K562 (cell line): ENCODE measurements at regions not wholly inside any gene's neighbourhood (a gene's known extent, or its start where the extent isn't known, plus 50 kb on each side); places are given as distances from the start of the nearest gene placed in this dataset.

Experiments
- ATAC-seq: fragments of 200-7000 bp; cut with Tn5 transposase; 3 replicates; pipeline ENCODE4 v1.9.1; 2020; ENCODE audit warnings: moderate library complexity
- BruUV-seq: library from RNA; stranded (reverse); fragments of 400-500 nt; replicated peaks from 2 replicates; lab custom pipeline; 2021; lab: Mats Ljungman, UMichigan
- CTCF ChIA-PET: fragments of 300-600 bp; formaldehyde crosslinking; extraction: SDS; loops from one replicate; lab custom pipeline; 2021; ENCODE audit warnings: low intra/inter-chr PET ratio; lab: Yijun Ruan, JAX
- POLR2A ChIA-PET: fragments of 300-600, 350-650 bp; sonication (Branson Sonifier 250); formaldehyde crosslinking; extraction: SDS; loops from one replicate; lab custom pipeline; 2021; ENCODE audit warnings: antibody characterized with exemption, inconsistent platforms; lab: Yijun Ruan, JAX
- DNase-seq, 4 experiments: peaks; one replicate each; pipeline versions ENCODE4 v3.0.0 to v3.0.0-alpha.2; 2011 to 2018; ENCODE audit warnings: low spot score in 3 of 4, mixed read lengths in 3 of 4; ENCODE audit errors: extremely low read depth in 1 of 4
- FAIRE-seq: peaks from 2 replicates; lab custom pipeline; 2011; peaks lifted over from hg19 to GRCh38; lab: Jason Lieb, UNC
- H2AFZ ChIP-seq: 2 replicates; pipeline ENCODE4 v1.6.0; 2011; ENCODE audit warnings: low read depth, low read length, control low read depth, inconsistent platforms
- H3K27ac ChIP-seq: fragments of 200-600 bp; 3 replicates; pipeline ENCODE4 v1.8.0; 2011; ENCODE audit warnings: low read depth, mild to moderate bottlenecking, control low read depth, inconsistent platforms, low read length, moderate library complexity, mixed read lengths; ENCODE audit errors: extremely low read depth
- H3K27me3 ChIP-seq, 2 experiments: fragments of 300-600 bp in 1 of 2; 2 replicates in 1 of 2; 3 replicates in 1 of 2; pipeline versions ENCODE4 v1.6.0 to v1.8.0; 2011; ENCODE audit warnings: inconsistent platforms in 2 of 2, low read length in 2 of 2, mild to moderate bottlenecking in 1 of 2, mixed read lengths in 1 of 2, moderate library complexity in 1 of 2; ENCODE audit not compliant: control insufficient read depth in 2 of 2, insufficient read depth in 2 of 2
- H3K36me3 ChIP-seq: fragments of 300-600 bp; 3 replicates; pipeline ENCODE4 v1.8.0; 2011; ENCODE audit warnings: mild to moderate bottlenecking, low read length, inconsistent platforms; ENCODE audit not compliant: control insufficient read depth, insufficient read depth
- H3K4me1 ChIP-seq, 2 experiments: fragments of 200-600 bp in 1 of 2; replicated peaks in 1 of 2; 2 replicates in 1 of 2; 3 replicates in 1 of 2; pipeline versions ENCODE4 v1.5.1 to v1.8.0; 2011; ENCODE audit warnings: inconsistent platforms in 2 of 2, low read length in 2 of 2, mild to moderate bottlenecking in 1 of 2, mixed read lengths in 1 of 2, moderate library complexity in 1 of 2; ENCODE audit not compliant: control insufficient read depth in 2 of 2, insufficient read depth in 2 of 2
- H3K4me2 ChIP-seq: 2 replicates; pipeline ENCODE4 v1.6.1; 2011; ENCODE audit warnings: low read length, control low read depth, inconsistent platforms, mixed read lengths; ENCODE audit not compliant: insufficient read depth
- H3K4me3 ChIP-seq: fragments of 200-600 bp; sonication (generic), shearing (Covaris generic); 2 replicates; pipeline ENCODE4 v1.5.1; 2016; ENCODE audit warnings: control low read depth, inconsistent platforms
- H3K79me2 ChIP-seq: fragments of 200-600 bp; 3 replicates; pipeline ENCODE4 v1.8.0; 2011; ENCODE audit warnings: low read length, inconsistent platforms; ENCODE audit not compliant: control insufficient read depth, insufficient read depth
- H3K9ac ChIP-seq, 2 experiments: 2 replicates each; pipeline versions ENCODE4 v1.6.0 to v1.6.1; 2011; ENCODE audit warnings: low read depth in 2 of 2, low read length in 2 of 2, control low read depth in 1 of 2, inconsistent platforms in 1 of 2, mild to moderate bottlenecking in 1 of 2, mixed read lengths in 1 of 2; ENCODE audit not compliant: insufficient read depth in 1 of 2
- H3K9me1 ChIP-seq: one replicate; pipeline ENCODE4 v1.6.0; 2011; ENCODE audit warnings: inconsistent platforms, mild to moderate bottlenecking, low read length, moderate library complexity; ENCODE audit not compliant: control insufficient read depth, insufficient read depth
- H3K9me3 ChIP-seq: replicated peaks from 2 replicates; pipeline ENCODE4 v1.5.1; 2011; ENCODE audit warnings: low read depth, low read length, inconsistent platforms; ENCODE audit not compliant: control insufficient read depth, insufficient read depth
- H4K20me1 ChIP-seq: replicated peaks from 2 replicates; pipeline ENCODE4 v1.6.1; 2011; ENCODE audit warnings: low read length, inconsistent platforms, mixed read lengths; ENCODE audit not compliant: control insufficient read depth, insufficient read depth
- ESRRA ChIP-seq: fragments of 450-650 bp; IDR thresholded peaks from 2 replicates; pipeline ENCODE4 v1.6.1; 2014; ENCODE audit warnings: low read depth, mild to moderate bottlenecking, moderate library complexity, borderline replicate concordance
- EZH2 ChIP-seq: IDR thresholded peaks from 2 replicates; pipeline ENCODE4 v1.6.1; 2012; ENCODE audit warnings: low read depth, mild to moderate bottlenecking, inconsistent platforms, low read length, borderline replicate concordance
- GATAD2A ChIP-seq: fragments of 450-650 bp; IDR thresholded peaks from 2 replicates; pipeline ENCODE4 v1.6.1; 2017
- HDAC3 ChIP-seq: fragments of 450-650 bp; IDR thresholded peaks from 2 replicates; pipeline ENCODE4 v1.6.1; 2018; ENCODE audit warnings: borderline replicate concordance, mild to moderate bottlenecking, moderate library complexity; ENCODE audit not compliant: partially characterized antibody
- HLTF ChIP-seq: fragments of 450-650 bp; IDR thresholded peaks from 2 replicates; pipeline ENCODE4 v1.6.1; 2016
- MYNN ChIP-seq, 2 experiments: sonication (generic); formaldehyde crosslinking in 1 of 2; IDR thresholded peaks; 2 replicates each; pipeline versions ENCODE4 v1.5.0 to v1.6.1; 2016 to 2020; ENCODE audit warnings: antibody characterized with exemption in 1 of 2, missing genetic modification reagents in 1 of 2
- NR1H2 ChIP-seq: sonication (generic); formaldehyde crosslinking; IDR thresholded peaks from 2 replicates; pipeline ENCODE4 v1.4.0; 2020; ENCODE audit warnings: mild to moderate bottlenecking, missing genetic modification reagents
- NR2C1 ChIP-seq, 2 experiments: fragments of 450-650 bp; IDR thresholded peaks; 2 replicates each; pipeline ENCODE4 v1.6.1; 2017; ENCODE audit warnings: mild to moderate bottlenecking in 2 of 2, antibody characterized with exemption in 1 of 2, inconsistent platforms in 1 of 2, missing compliant biosample characterization in 1 of 2, missing genetic modification characterization in 1 of 2
- POLR2AphosphoS5 ChIP-seq: IDR thresholded peaks from 2 replicates; pipeline ENCODE4 v1.6.1; 2011; ENCODE audit warnings: mild to moderate bottlenecking, low read depth, low read length, moderate library complexity; ENCODE audit not compliant: control insufficient read depth, insufficient read depth
- PTBP1 ChIP-seq: fragments of 200-400 bp; formaldehyde crosslinking; IDR thresholded peaks from 2 replicates; pipeline ENCODE4 v1.6.1; 2017; ENCODE audit warnings: low read depth, low read length
- PYGO2 ChIP-seq: fragments of 450-650 bp; IDR thresholded peaks from 2 replicates; pipeline ENCODE4 v1.6.1; 2016; ENCODE audit warnings: mild to moderate bottlenecking, missing genetic modification characterization, moderate library complexity, missing compliant biosample characterization
- SRF ChIP-seq, 2 experiments: fragments of 250-450, 450-650 bp in 1 of 2; sonication (Bioruptor Pico) in 1 of 2; sonication (generic) in 1 of 2; formaldehyde crosslinking; IDR thresholded peaks; 2 replicates each; pipeline versions ENCODE4 v1.5.0 to v1.5.1; 2020 to 2022; ENCODE audit warnings: mild to moderate bottlenecking in 1 of 2, missing genetic modification reagents in 1 of 2
- TOE1 ChIP-seq, 2 experiments: fragments of 450-650 bp in 1 of 2; sonication (generic) in 1 of 2; formaldehyde crosslinking in 1 of 2; IDR thresholded peaks; 2 replicates each; pipeline versions ENCODE4 v1.7.1 to v1.8.0; 2016 to 2022; ENCODE audit warnings: borderline replicate concordance in 2 of 2, mild to moderate bottlenecking in 2 of 2, antibody characterized with exemption in 1 of 2, inconsistent platforms in 1 of 2, low read depth in 1 of 2, missing genetic modification reagents in 1 of 2, moderate library complexity in 1 of 2
- ZNF23 ChIP-seq: fragments of 250-450 bp; sonication (Bioruptor Pico); IDR thresholded peaks from 2 replicates; pipeline ENCODE4 v1.4.0; 2020; ENCODE audit warnings: mild to moderate bottlenecking
- ZNF696 ChIP-seq: fragments of 250-450 bp; sonication (Bioruptor Pico); conservative IDR thresholded peaks from 2 replicates; pipeline ENCODE4 v1.4.0; 2020; ENCODE audit warnings: mild to moderate bottlenecking, moderate library complexity
- ZNF830 ChIP-seq: fragments of 250-450 bp; sonication (Bioruptor Pico); IDR thresholded peaks from 2 replicates; pipeline ENCODE4 v1.5.0; 2021; ENCODE audit warnings: mild to moderate bottlenecking
- WGBS: fragments of 100-300 bp; shearing (Covaris generic); methylation state at CpG from one replicate; pipeline ENCODE4 v1.1.6; 2016; ENCODE audit warnings: low coverage, mixed read lengths; ENCODE audit not compliant: insufficient coverage; ENCODE audit errors: missing lambda C conversion rate; 5-methylcytosine and 5-hydroxymethylcytosine counted together
- in situ Hi-C: fragments of 300-500 bp; cut with MboI; formaldehyde crosslinking; loops from 4 replicates; pipeline ENCODE4 v1.15.0; 2018; ENCODE audit warnings: inconsistent platforms, mixed read lengths
- intact Hi-C: fragments of 100-400 bp; cut with micrococcal nuclease; formaldehyde crosslinking; loops from 2 replicates; pipeline ENCODE4 v1.14.2; 2022
- TF ChIP-seq, protein P1 (sequence below), 3 experiments: fragments of 200-800 bp in 1 of 3; fragments of 250-450 bp in 1 of 3; fragments of 450-650 bp in 1 of 3; sonication (Bioruptor Pico) in 1 of 3; sonication (Bioruptor generic) in 1 of 3; formaldehyde crosslinking in 1 of 3; IDR thresholded peaks; 2 replicates each; pipeline versions ENCODE4 v1.6.1 to v1.8.0; 2016 to 2022; ENCODE audit warnings: mild to moderate bottlenecking in 2 of 3, missing genetic modification characterization in 2 of 3, missing compliant biosample characterization in 1 of 3, moderate library complexity in 1 of 3

DNA sequence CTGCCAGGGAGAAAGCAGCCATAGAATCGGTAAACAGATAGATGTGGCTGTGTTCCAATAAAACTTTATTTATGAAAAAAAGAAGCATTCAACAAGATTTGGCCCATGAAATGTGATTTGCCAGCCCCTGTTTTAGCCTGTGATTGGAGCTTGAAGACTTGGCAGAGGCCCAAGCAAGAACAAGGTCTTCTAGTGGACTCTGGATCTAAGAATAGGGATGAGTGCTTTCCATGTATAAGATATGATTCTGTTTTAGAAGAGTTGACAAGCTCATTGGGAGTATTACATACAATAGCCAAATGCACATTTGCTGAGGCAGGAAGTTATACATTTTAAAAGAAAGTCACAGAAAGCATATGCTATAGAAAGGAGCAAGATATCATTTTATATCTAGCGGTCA lies 175.6 kb upstream of the LUZP2 start:
- FAIRE-seq: no peak
- Histone ChIP-seq H3K9me1 (no peaks in the 10 kb centered on the region), H3K9ac (no peak overlapping the region), H3K9me3 (peaks cover 2% of the 10 kb centered on the region; the same call in 1 of the 2 replicates), H3K4me3 (no peak overlapping the region), H2AFZ (no peak overlapping the region), H3K4me2 (no peak overlapping the region), H4K20me1 (no peaks in the 10 kb centered on the region), H3K27ac (no peak overlapping the region), H3K27me3 (no peaks in the 10 kb centered on the region), H3K79me2 (no peaks in the 10 kb centered on the region), H3K4me1 (no peaks in the 10 kb centered on the region), H3K36me3 (no peaks in the 10 kb centered on the region)
- no peak for TF ChIP-seq SRF (CRISPR knock-in tag; IDR thresholded peaks at IDR 0.05)
- TF ChIP-seq HLTF: no peak
- TF ChIP-seq GATAD2A: no peak
- no peak for TF ChIP-seq ZNF696 (CRISPR knock-in tag)
- no peak for TF ChIP-seq HDAC3
- TF ChIP-seq NR1H2 (CRISPR knock-in tag): no peak
- TF ChIP-seq TOE1 (IDR thresholded peaks at IDR 0.05; ENCODE audit: borderline replicate concordance): no peak
- TF ChIP-seq TOE1 (CRISPR knock-in tag; IDR thresholded peaks at IDR 0.05; ENCODE audit: borderline replicate concordance, low read depth): no peak
- TF ChIP-seq, protein P1, sequence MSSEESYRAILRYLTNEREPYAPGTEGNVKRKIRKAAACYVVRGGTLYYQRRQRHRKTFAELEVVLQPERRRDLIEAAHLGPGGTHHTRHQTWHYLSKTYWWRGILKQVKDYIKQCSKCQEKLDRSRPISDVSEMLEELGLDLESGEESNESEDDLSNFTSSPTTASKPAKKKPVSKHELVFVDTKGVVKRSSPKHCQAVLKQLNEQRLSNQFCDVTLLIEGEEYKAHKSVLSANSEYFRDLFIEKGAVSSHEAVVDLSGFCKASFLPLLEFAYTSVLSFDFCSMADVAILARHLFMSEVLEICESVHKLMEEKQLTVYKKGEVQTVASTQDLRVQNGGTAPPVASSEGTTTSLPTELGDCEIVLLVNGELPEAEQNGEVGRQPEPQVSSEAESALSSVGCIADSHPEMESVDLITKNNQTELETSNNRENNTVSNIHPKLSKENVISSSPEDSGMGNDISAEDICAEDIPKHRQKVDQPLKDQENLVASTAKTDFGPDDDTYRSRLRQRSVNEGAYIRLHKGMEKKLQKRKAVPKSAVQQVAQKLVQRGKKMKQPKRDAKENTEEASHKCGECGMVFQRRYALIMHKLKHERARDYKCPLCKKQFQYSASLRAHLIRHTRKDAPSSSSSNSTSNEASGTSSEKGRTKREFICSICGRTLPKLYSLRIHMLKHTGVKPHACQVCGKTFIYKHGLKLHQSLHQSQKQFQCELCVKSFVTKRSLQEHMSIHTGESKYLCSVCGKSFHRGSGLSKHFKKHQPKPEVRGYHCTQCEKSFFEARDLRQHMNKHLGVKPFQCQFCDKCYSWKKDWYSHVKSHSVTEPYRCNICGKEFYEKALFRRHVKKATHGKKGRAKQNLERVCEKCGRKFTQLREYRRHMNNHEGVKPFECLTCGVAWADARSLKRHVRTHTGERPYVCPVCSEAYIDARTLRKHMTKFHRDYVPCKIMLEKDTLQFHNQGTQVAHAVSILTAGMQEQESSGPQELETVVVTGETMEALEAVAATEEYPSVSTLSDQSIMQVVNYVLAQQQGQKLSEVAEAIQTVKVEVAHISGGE (CRISPR knock-in tag; IDR thresholded peaks at IDR 0.05): no peak
- TF ChIP-seq MYNN (IDR thresholded peaks at IDR 0.05): no peak
- TF ChIP-seq MYNN (CRISPR knock-in tag; IDR thresholded peaks at IDR 0.05): no peak
- no peak for TF ChIP-seq NR2C1 (IDR thresholded peaks at IDR 0.05)
- TF ChIP-seq NR2C1 (tag; IDR thresholded peaks at IDR 0.05): no peak
- no peak for TF ChIP-seq ESRRA
- TF ChIP-seq PTBP1: no peak
- no peak for TF ChIP-seq ZNF830 (CRISPR knock-in tag)
- no peak for TF ChIP-seq POLR2AphosphoS5
- TF ChIP-seq PYGO2: no peak
- no peak for TF ChIP-seq EZH2
- TF ChIP-seq ZNF23: no peak
- ChIA-PET CTCF (no interaction called here), POLR2A (no interaction called here)
- no peak for ATAC-seq
- no TSS peak for BruUV-seq
- DNase-seq: no peak
- intact Hi-C loops: no loop called here
- WGBS: 0% methylated on average over 2 of the region's 2 CpGs
- in situ Hi-C loops: no loop called here
